Hepatocyte (in vitro differentiated cells): ENCODE measurements at regions not wholly inside any gene's neighbourhood (a gene's known extent, or its start where the extent isn't known, plus 50 kb on each side); places are given as distances from the start of the nearest gene placed in this dataset.

Source experiments
- DNase-seq: peaks from one replicate; pipeline ENCODE4 v3.0.0-alpha.2; 2016; ENCODE audit warnings: low spot score
- H2AFZ ChIP-seq: fragments of 200-600 bp; sonication (generic); 2 replicates; pipeline ENCODE4 v1.6.0; 2016; ENCODE audit warnings: antibody characterized with exemption, mild to moderate bottlenecking
- H3K27ac ChIP-seq: fragments of 200-600 bp; sonication (generic); 2 replicates; pipeline ENCODE4 v1.5.1; 2016; ENCODE audit warnings: mild to moderate bottlenecking
- H3K27me3 ChIP-seq: fragments of 200-600 bp; sonication (generic); 2 replicates; pipeline ENCODE4 v1.6.1; 2016
- H3K36me3 ChIP-seq: fragments of 200-600 bp; sonication (generic); replicated peaks from 2 replicates; pipeline ENCODE4 v1.5.1; 2016; ENCODE audit warnings: low read depth; ENCODE audit not compliant: insufficient read depth
- H3K4me1 ChIP-seq: fragments of 200-600 bp; sonication (generic); 2 replicates; pipeline ENCODE4 v1.5.1; 2016; ENCODE audit warnings: mild to moderate bottlenecking, moderate library complexity; ENCODE audit not compliant: insufficient read depth
- H3K4me2 ChIP-seq: fragments of 200-600 bp; sonication (generic); 2 replicates; pipeline ENCODE4 v1.6.0; 2016
- H3K4me3 ChIP-seq: fragments of 200-600 bp; sonication (generic); 2 replicates; pipeline ENCODE4 v1.5.1; 2016; ENCODE audit warnings: mild to moderate bottlenecking
- H3K79me2 ChIP-seq: fragments of 200-600 bp; sonication (generic); 2 replicates; pipeline ENCODE4 v1.6.0; 2017; ENCODE audit warnings: mild to moderate bottlenecking
- H3K9me2 ChIP-seq: fragments of 200-600 bp; sonication (generic); replicated peaks from 2 replicates; pipeline ENCODE4 v1.6.0; 2017; ENCODE audit warnings: mild to moderate bottlenecking; ENCODE audit not compliant: insufficient read depth
- H3K9me3 ChIP-seq: fragments of 200-600 bp; sonication (generic); 2 replicates; pipeline ENCODE4 v1.5.1; 2016; ENCODE audit warnings: low read depth, mild to moderate bottlenecking
- H4K20me1 ChIP-seq: fragments of 200-600 bp; sonication (generic); 2 replicates; pipeline ENCODE4 v1.6.0; 2016; ENCODE audit warnings: mild to moderate bottlenecking; ENCODE audit not compliant: insufficient read depth, poor library complexity, severe bottlenecking
- CTCF ChIP-seq: fragments of 200-600 bp; sonication (generic); IDR thresholded peaks from 2 replicates; pipeline ENCODE4 v1.5.1; 2016; ENCODE audit warnings: antibody characterized with exemption, mild to moderate bottlenecking; ENCODE audit not compliant: poor library complexity
- EZH2 ChIP-seq: fragments of 200-600 bp; sonication (generic); IDR thresholded peaks from 2 replicates; pipeline ENCODE4 v1.6.1; 2016; ENCODE audit warnings: antibody characterized with exemption, mild to moderate bottlenecking, borderline replicate concordance
- EZH2phosphoT487 ChIP-seq: fragments of 200-600 bp; sonication (generic); IDR thresholded peaks from one replicate; pipeline ENCODE4 v1.6.1; 2018; ENCODE audit warnings: antibody characterized with exemption, mild to moderate bottlenecking, low read depth, moderate library complexity; ENCODE audit not compliant: unreplicated experiment, severe bottlenecking
- WGBS: methylation state at CpG from one replicate; pipeline ENCODE4 v1.1.6; 2016; ENCODE audit warnings: low lambda C conversion rate; ENCODE audit errors: missing lambda C conversion rate; 5-methylcytosine and 5-hydroxymethylcytosine counted together

DNA sequence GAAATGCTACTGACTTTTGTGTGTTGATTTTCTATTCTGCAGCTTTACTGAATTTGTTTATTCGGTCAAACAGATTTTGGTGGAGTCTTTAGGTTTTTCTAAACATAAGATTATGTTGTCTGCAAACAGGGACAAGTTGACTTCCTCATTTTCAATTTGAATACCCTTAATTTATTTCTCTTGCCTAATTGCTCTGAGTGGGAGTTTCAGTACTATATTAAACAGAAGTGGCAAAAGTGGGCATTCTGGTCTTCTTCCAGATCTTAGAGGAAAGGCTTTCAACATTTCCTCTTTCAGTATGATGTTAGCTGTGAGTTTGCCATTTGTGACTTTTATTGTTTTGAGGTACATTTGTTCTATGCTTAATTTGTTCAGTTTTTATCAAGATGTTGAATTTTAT lies 268.5 kb downstream of the WNT5A start:
- no peaks in the 10 kb centered on the region for H3K9me2 ChIP-seq
- no peaks in the 10 kb centered on the region for H3K27me3 ChIP-seq
- no peak overlapping the region for H3K4me2 ChIP-seq
- H3K36me3 ChIP-seq, result no peaks in the 10 kb centered on the region
- no peak overlapping the region for H3K4me3 ChIP-seq
- 94% methylated on average over 1 of the region's 1 CpG for WGBS
- no peak overlapping the region for H2AFZ ChIP-seq
- no peak for TF ChIP-seq CTCF
- no peak for TF ChIP-seq EZH2
- no peak for TF ChIP-seq EZH2phosphoT487
- H3K9me3 ChIP-seq, result peaks cover 12% of the 10 kb centered on the region
- H3K4me1 ChIP-seq, result no peaks in the 10 kb centered on the region
- H4K20me1 ChIP-seq, result no peaks in the 10 kb centered on the region
- no peak overlapping the region for H3K27ac ChIP-seq
- H3K79me2 ChIP-seq, result no peaks in the 10 kb centered on the region
- no peak for DNase-seq

GRCh38 chr3:55207744-55208143 lies 279.4 kb downstream of the WNT5A start:
- H3K4me3 ChIP-seq, result no peak overlapping the region
- no peaks in the 10 kb centered on the region for H3K9me2 ChIP-seq
- H3K79me2 ChIP-seq, result no peaks in the 10 kb centered on the region
- H4K20me1 ChIP-seq, result no peaks in the 10 kb centered on the region
- H3K27ac ChIP-seq, result no peak overlapping the region
- H3K27me3 ChIP-seq, result no peaks in the 10 kb centered on the region
- H3K4me1 ChIP-seq, result peaks cover 8% of the 10 kb centered on the region
- no peak overlapping the region for H2AFZ ChIP-seq
- no peak for TF ChIP-seq EZH2phosphoT487
- no peak for TF ChIP-seq EZH2
- TF ChIP-seq CTCF, result no peak
- no peak for DNase-seq
- H3K9me3 ChIP-seq, result no peaks in the 10 kb centered on the region
- no peaks in the 10 kb centered on the region for H3K36me3 ChIP-seq
- H3K4me2 ChIP-seq, result no peak overlapping the region

DNA sequence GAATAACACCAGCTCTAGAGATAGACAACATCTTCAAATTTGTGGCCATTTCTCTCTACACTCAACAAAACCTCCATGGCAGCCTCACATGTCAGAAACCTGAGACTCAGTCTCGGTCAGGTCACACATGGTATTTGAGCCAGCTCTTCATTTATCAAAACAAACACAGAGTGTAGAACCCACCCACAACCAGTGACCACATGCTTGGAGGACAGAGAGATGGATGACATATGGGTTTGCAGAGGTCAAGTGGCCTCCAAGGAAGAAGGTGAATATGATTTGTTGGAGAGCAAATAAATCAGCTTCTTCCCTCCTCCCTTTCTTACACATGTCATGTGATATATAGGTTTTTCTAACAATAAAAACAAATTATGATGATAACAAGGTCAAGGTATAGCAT lies 278.1 kb upstream of the LRTM1 start:
- H3K4me1 ChIP-seq, result peaks cover 8% of the 10 kb centered on the region
- no peaks in the 10 kb centered on the region for H3K79me2 ChIP-seq
- H3K9me2 ChIP-seq, result no peaks in the 10 kb centered on the region
- TF ChIP-seq EZH2phosphoT487 (no peak), CTCF (no peak)
- H4K20me1 ChIP-seq, result no peaks in the 10 kb centered on the region
- H3K9me3 ChIP-seq, result no peaks in the 10 kb centered on the region
- no peaks in the 10 kb centered on the region for H3K36me3 ChIP-seq
- no peak overlapping the region for H3K4me2 ChIP-seq
- no peak overlapping the region for H3K4me3 ChIP-seq
- DNase-seq, result no peak
- no peak overlapping the region for H2AFZ ChIP-seq
- H3K27me3 ChIP-seq, result no peaks in the 10 kb centered on the region
- H3K27ac ChIP-seq, result no peak overlapping the region
- 90% methylated on average over 1 of the region's 1 CpG for WGBS

DNA sequence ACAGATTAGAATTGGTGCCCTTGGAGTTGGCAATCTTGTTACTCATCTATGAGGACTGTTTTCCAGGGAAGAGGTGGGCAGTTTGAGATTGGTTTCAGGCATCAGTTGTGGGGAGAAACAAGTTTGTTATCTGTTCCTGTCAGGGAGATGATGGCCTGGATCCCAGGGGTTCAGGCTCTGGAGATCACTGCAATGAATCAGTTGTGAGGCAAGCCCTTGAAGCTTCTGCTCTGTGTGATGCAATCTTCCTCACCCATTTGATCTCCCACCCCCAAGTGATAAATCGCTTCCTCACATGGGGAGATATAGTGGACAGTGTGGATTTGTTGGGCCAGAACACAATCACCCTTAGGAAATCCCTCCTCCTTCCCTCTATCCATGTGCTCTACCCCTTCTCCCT lies 276.6 kb upstream of the LRTM1 start:
- H3K4me1 ChIP-seq, result peaks cover 8% of the 10 kb centered on the region
- H3K9me3 ChIP-seq, result no peaks in the 10 kb centered on the region
- 100% methylated on average over 1 of the region's 1 CpG for WGBS
- H4K20me1 ChIP-seq, result no peaks in the 10 kb centered on the region
- no peak for TF ChIP-seq EZH2phosphoT487
- no peak for TF ChIP-seq EZH2
- no peak for TF ChIP-seq CTCF
- H3K27ac ChIP-seq, result no peak overlapping the region
- no peaks in the 10 kb centered on the region for H3K36me3 ChIP-seq
- H3K9me2 ChIP-seq, result no peaks in the 10 kb centered on the region
- H3K79me2 ChIP-seq, result no peaks in the 10 kb centered on the region
- H3K27me3 ChIP-seq, result no peaks in the 10 kb centered on the region
- no peak overlapping the region for H3K4me3 ChIP-seq
- no peak overlapping the region for H3K4me2 ChIP-seq
- H2AFZ ChIP-seq, result no peak overlapping the region
- DNase-seq, result no peak
